WTC11 (cell line): ENCODE measurements at regions not wholly inside any gene's neighbourhood (a gene's known extent, or its start where the extent isn't known, plus 50 kb on each side); places are given as distances from the start of the nearest gene placed in this dataset.

Source experiments
- ATAC-seq: fragments of 200-7000 bp; cut with Tn5 transposase; 2 replicates; pipeline ENCODE4 v1.10.0; 2021; ENCODE audit warnings: mild to moderate bottlenecking, moderate library complexity
- CTCF ChIA-PET: fragments of 300-600 bp; sonication (Branson Sonifier 250); formaldehyde crosslinking; loops from one replicate; lab custom pipeline; 2021; ENCODE audit warnings: antibody characterized with exemption; lab: Charles Lee
- POLR2A ChIA-PET: fragments of 350-600 bp; sonication (Branson Sonifier 250); formaldehyde crosslinking; loops from one replicate; lab custom pipeline; 2021; ENCODE audit warnings: antibody characterized with exemption; lab: Charles Lee
- DNase-seq: peaks from one replicate; pipeline ENCODE4 v3.0.0; 2021; ENCODE audit warnings: low spot score
- H3K27ac Mint-ChIP-seq: 2 replicates; pipeline ENCODE4 v1.8.0; 2021; ENCODE audit warnings: mixed read lengths
- H3K27me3 Mint-ChIP-seq: 2 replicates; pipeline ENCODE4 v1.8.0; 2021; ENCODE audit warnings: low read depth, mild to moderate bottlenecking, moderate library complexity, mixed read lengths
- H3K36me3 Mint-ChIP-seq: 2 replicates; pipeline ENCODE4 v1.8.0; 2021; ENCODE audit warnings: mixed read lengths
- H3K4me1 Mint-ChIP-seq: 2 replicates; pipeline ENCODE4 v1.8.0; 2022; ENCODE audit warnings: mixed read lengths
- H3K4me3 Mint-ChIP-seq: 2 replicates; pipeline ENCODE4 v1.8.0; 2021; ENCODE audit warnings: mild to moderate bottlenecking, moderate library complexity, mixed read lengths
- H3K9me3 Mint-ChIP-seq: 2 replicates; pipeline ENCODE4 v1.8.0; 2021; ENCODE audit warnings: mixed read lengths
- ATF2 ChIP-seq: sonication (generic); formaldehyde crosslinking; IDR thresholded peaks from 2 replicates; pipeline ENCODE4 v1.8.1; 2022; ENCODE audit warnings: low read depth, missing genetic modification reagents, borderline replicate concordance
- ATF6 ChIP-seq: sonication (generic); formaldehyde crosslinking; IDR thresholded peaks from 2 replicates; pipeline ENCODE4 v1.8.1; 2023; ENCODE audit warnings: mild to moderate bottlenecking, missing genetic modification reagents
- E2F4 ChIP-seq: sonication (generic); formaldehyde crosslinking; IDR thresholded peaks from 2 replicates; pipeline ENCODE4 v1.8.1; 2022; ENCODE audit warnings: low read depth, mild to moderate bottlenecking, moderate library complexity, missing genetic modification reagents, borderline replicate concordance
- FOXP1 ChIP-seq: sonication (generic); formaldehyde crosslinking; IDR thresholded peaks from 2 replicates; pipeline ENCODE4 v1.8.0; 2022; ENCODE audit warnings: missing genetic modification reagents, mild to moderate bottlenecking, moderate library complexity, borderline replicate concordance
- KAT7 ChIP-seq: sonication (generic); formaldehyde crosslinking; IDR thresholded peaks from 2 replicates; pipeline ENCODE4 v1.8.1; 2023; ENCODE audit warnings: missing genetic modification reagents, mild to moderate bottlenecking, borderline replicate concordance
- MXD4 ChIP-seq: fragments of 250-450 bp; sonication (Bioruptor Pico); IDR thresholded peaks from 2 replicates; pipeline ENCODE4 v1.8.0; 2021; ENCODE audit warnings: mild to moderate bottlenecking, moderate library complexity, borderline replicate concordance
- NFATC4 ChIP-seq: fragments of 250-450 bp; sonication (Bioruptor Pico); IDR thresholded peaks from 2 replicates; pipeline ENCODE4 v1.9.0; 2021; ENCODE audit warnings: mild to moderate bottlenecking
- NFYB ChIP-seq: sonication (generic); formaldehyde crosslinking; conservative IDR thresholded peaks from 2 replicates; pipeline ENCODE4 v1.8.0; 2022; ENCODE audit warnings: low read depth, missing genetic modification reagents
- OVOL2 ChIP-seq: fragments of 250-450 bp; sonication (Bioruptor Pico); IDR thresholded peaks from 2 replicates; pipeline ENCODE4 v1.9.0; 2021; ENCODE audit warnings: mild to moderate bottlenecking, borderline replicate concordance
- RELA ChIP-seq: sonication (generic); formaldehyde crosslinking; IDR thresholded peaks from 2 replicates; pipeline ENCODE4 v1.8.1; 2022; ENCODE audit warnings: missing genetic modification reagents, mild to moderate bottlenecking, borderline replicate concordance
- TEAD1 ChIP-seq: sonication (generic); formaldehyde crosslinking; IDR thresholded peaks from 2 replicates; pipeline ENCODE4 v1.8.0; 2022; ENCODE audit warnings: mild to moderate bottlenecking, missing genetic modification reagents
- TEAD4 ChIP-seq: sonication (generic); formaldehyde crosslinking; IDR thresholded peaks from 2 replicates; pipeline ENCODE4 v1.8.0; 2022; ENCODE audit warnings: mild to moderate bottlenecking, missing genetic modification reagents
- ZBTB21 ChIP-seq: sonication (generic); formaldehyde crosslinking; IDR thresholded peaks from 2 replicates; pipeline ENCODE4 v1.8.1; 2023; ENCODE audit warnings: mild to moderate bottlenecking, missing genetic modification reagents, borderline replicate concordance
- ZMAT4 ChIP-seq: fragments of 250-450 bp; sonication (Bioruptor Pico); IDR thresholded peaks from 2 replicates; pipeline ENCODE4 v1.9.0; 2021; ENCODE audit warnings: mild to moderate bottlenecking
- ZNF138 ChIP-seq: sonication (generic); formaldehyde crosslinking; conservative IDR thresholded peaks from 2 replicates; pipeline ENCODE4 v1.8.1; 2022; ENCODE audit warnings: mild to moderate bottlenecking, moderate library complexity, missing genetic modification reagents
- ZNF219 ChIP-seq: sonication (generic); formaldehyde crosslinking; IDR thresholded peaks from 2 replicates; pipeline ENCODE4 v1.8.0; 2023; ENCODE audit warnings: missing genetic modification reagents, mild to moderate bottlenecking, borderline replicate concordance
- ZNF232 ChIP-seq: sonication (generic); formaldehyde crosslinking; IDR thresholded peaks from 2 replicates; pipeline ENCODE4 v1.8.0; 2022; ENCODE audit warnings: mild to moderate bottlenecking, missing genetic modification reagents
- ZNF396 ChIP-seq: fragments of 250-450 bp; sonication (Bioruptor Pico); IDR thresholded peaks from 2 replicates; pipeline ENCODE4 v1.8.0; 2021; ENCODE audit warnings: mild to moderate bottlenecking, moderate library complexity, borderline replicate concordance
- ZNF671 ChIP-seq: fragments of 250-450 bp; sonication (Bioruptor Pico); IDR thresholded peaks from 2 replicates; pipeline ENCODE4 v1.8.0; 2021; ENCODE audit warnings: mild to moderate bottlenecking
- ZSCAN18 ChIP-seq: fragments of 250-450 bp; sonication (Bioruptor Pico); IDR thresholded peaks from 2 replicates; pipeline ENCODE4 v2.1.2; 2022; ENCODE audit warnings: mild to moderate bottlenecking, moderate library complexity

- TF ChIP-seq ATF6 (CRISPR knock-in tag) = no peak
- TF ChIP-seq OVOL2 = no peak
- TF ChIP-seq ZNF396 (CRISPR knock-in tag) = no peak
- TF ChIP-seq ZNF138 (CRISPR knock-in tag) = no peak
- TF ChIP-seq FOXP1 (CRISPR knock-in tag) = no peak
- TF ChIP-seq NFATC4 (CRISPR knock-in tag) = no peak
- TF ChIP-seq ZSCAN18 (CRISPR knock-in tag) = no peak
- TF ChIP-seq MXD4 (CRISPR knock-in tag) = no peak
- no peak for TF ChIP-seq ZBTB21
Measured at GRCh38 chr12:28817524-28817923, 331.6 kb upstream of the FAR2 start (continued).

GRCh38 chr12:28824193-28824846 lies 324.8 kb upstream of the FAR2 start:
- peaks cover 7% of the 10 kb centered on the region for H3K9me3 Mint-ChIP-seq
- H3K4me3 Mint-ChIP-seq = no peak overlapping the region
- ChIA-PET CTCF (no interaction called here), POLR2A (no interaction called here)
- H3K27me3 Mint-ChIP-seq = no peaks in the 10 kb centered on the region
- DNase-seq (no peak), ATAC-seq (no peak)
- H3K27ac Mint-ChIP-seq = no peak overlapping the region
- peaks cover 10% of the 10 kb centered on the region for H3K4me1 Mint-ChIP-seq
- H3K36me3 Mint-ChIP-seq = no peaks in the 10 kb centered on the region; the same call in 1 of the 2 replicates
- no peak for TF ChIP-seq ZMAT4
- TF ChIP-seq ZNF219 (CRISPR knock-in tag) = no peak
- TF ChIP-seq TEAD1 (CRISPR knock-in tag) = no peak
- TF ChIP-seq TEAD4 (CRISPR knock-in tag) = no peak
- TF ChIP-seq RELA (CRISPR knock-in tag) = no peak
- TF ChIP-seq KAT7 (CRISPR knock-in tag) = no peak
- no peak for TF ChIP-seq NFYB (CRISPR knock-in tag)
- no peak for TF ChIP-seq ATF2 (CRISPR knock-in tag)
- TF ChIP-seq ZNF232 = no peak
- TF ChIP-seq MXD4 (CRISPR knock-in tag) = no peak
- no peak for TF ChIP-seq E2F4
- no peak for TF ChIP-seq ZNF671
